BE2C (cell line): ENCODE measurements at regions not wholly inside any gene's neighbourhood (a gene's known extent, or its start where the extent isn't known, plus 50 kb on each side); places are given as distances from the start of the nearest gene placed in this dataset.
"Not testable (repeated sequence)": the region's sequence is repeated elsewhere in the genome, so short reads cannot be mapped to it uniquely, and the experiment has no call there.

ENCODE experiments used
- DNase-seq: peaks from one replicate; pipeline ENCODE4 v3.0.0-alpha.2; 2020
- H3K27me3 ChIP-seq: fragments of 250-450 bp; sonication (Bioruptor Pico); 2 replicates; pipeline ENCODE4 v1.5.1; 2020; ENCODE audit warnings: mild to moderate bottlenecking
- H3K36me3 ChIP-seq: fragments of 250-450 bp; sonication (Bioruptor Pico); 2 replicates; pipeline ENCODE4 v1.5.1; 2020; ENCODE audit warnings: mild to moderate bottlenecking
- H3K4me1 ChIP-seq: fragments of 250-450 bp; sonication (Bioruptor Pico); 2 replicates; pipeline ENCODE4 v1.5.1; 2020
- H3K4me3 ChIP-seq: 2 replicates; pipeline ENCODE4 v1.5.1; 2011; ENCODE audit warnings: low read depth, low read length
- H3K9me3 ChIP-seq: fragments of 250-450 bp; sonication (Bioruptor Pico); 2 replicates; pipeline ENCODE4 v1.5.1; 2020

DNA sequence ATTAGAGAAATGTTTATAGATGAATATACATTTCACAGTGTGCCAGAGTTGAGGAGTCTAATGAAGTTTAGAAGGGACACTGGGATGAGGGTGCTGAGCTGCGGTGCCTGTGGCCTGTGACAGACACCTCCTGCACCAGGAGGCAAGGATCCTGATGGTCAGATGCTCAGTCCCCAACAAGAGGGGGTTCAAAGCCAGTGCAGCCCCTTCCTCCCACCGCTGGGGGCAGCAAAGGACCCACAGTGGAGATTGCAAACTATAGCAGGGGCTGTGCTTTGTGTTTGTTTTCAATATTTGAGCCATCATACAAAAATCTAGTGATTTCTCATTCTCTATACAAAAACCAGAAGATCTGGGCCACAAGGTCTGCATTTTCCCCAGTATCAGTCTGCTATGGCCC lies 170.5 kb upstream of the PLGLB2 start:
- not testable (repeated sequence) for H3K9me3 ChIP-seq, H3K4me3 ChIP-seq, H3K27me3 ChIP-seq, H3K4me1 ChIP-seq, DNase-seq, H3K36me3 ChIP-seq

GRCh38 chr2:87582152-87582551 lies 165.7 kb upstream of the PLGLB2 start:
- not testable (repeated sequence) for H3K4me3 ChIP-seq, H3K36me3 ChIP-seq, H3K27me3 ChIP-seq, H3K9me3 ChIP-seq, H3K4me1 ChIP-seq, DNase-seq

- not testable (repeated sequence) for DNase-seq, H3K9me3 ChIP-seq, H3K36me3 ChIP-seq, H3K27me3 ChIP-seq, H3K4me1 ChIP-seq, H3K4me3 ChIP-seq
These were observed 165.3 kb upstream of the PLGLB2 start for GRCh38 chr2:87582579-87582978.

DNA sequence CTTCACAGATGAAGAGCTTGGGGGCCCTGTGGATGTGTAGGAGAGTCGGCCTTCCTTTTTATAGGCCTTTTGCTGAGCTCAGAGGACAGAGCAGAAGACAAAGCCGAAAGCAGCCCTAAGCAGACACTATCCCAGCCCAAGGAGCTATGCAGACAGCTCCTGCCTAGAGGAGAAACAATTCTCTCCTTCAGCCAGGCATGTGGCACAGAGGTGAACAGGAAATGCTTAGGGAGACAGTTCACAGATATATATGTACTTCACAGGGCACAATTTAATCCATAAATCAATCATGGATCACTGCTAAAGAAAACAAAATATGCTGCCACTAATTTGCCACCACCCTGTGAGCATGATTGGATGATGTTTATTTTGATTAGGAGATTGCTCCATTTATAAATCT lies 164.5 kb upstream of the PLGLB2 start:
- not testable (repeated sequence) for H3K36me3 ChIP-seq, DNase-seq, H3K9me3 ChIP-seq, H3K27me3 ChIP-seq, H3K4me3 ChIP-seq, H3K4me1 ChIP-seq

DNA sequence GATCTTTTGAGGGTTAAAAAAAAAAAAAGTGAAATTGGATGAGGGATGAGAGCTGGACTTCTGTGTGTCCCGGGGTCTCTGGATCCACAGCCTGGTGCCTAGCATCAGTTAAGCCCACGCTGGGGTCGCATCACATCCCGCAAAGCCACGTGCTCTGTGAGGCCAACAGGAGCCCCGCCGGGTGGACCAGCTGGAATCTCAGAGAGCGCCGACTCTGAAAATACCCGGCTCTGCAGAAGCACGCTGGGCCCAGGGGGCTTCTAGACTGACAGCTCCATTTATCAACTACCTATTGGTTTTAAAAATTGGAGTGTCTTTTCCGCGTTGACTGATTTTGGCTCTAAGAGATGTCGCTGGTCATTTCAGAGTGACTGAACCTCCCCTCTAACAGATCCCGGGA lies 164.1 kb upstream of the PLGLB2 start:
- not testable (repeated sequence) for H3K27me3 ChIP-seq, H3K36me3 ChIP-seq, H3K4me1 ChIP-seq, H3K4me3 ChIP-seq, H3K9me3 ChIP-seq
- peak; percentile 8 for DNase-seq

DNA sequence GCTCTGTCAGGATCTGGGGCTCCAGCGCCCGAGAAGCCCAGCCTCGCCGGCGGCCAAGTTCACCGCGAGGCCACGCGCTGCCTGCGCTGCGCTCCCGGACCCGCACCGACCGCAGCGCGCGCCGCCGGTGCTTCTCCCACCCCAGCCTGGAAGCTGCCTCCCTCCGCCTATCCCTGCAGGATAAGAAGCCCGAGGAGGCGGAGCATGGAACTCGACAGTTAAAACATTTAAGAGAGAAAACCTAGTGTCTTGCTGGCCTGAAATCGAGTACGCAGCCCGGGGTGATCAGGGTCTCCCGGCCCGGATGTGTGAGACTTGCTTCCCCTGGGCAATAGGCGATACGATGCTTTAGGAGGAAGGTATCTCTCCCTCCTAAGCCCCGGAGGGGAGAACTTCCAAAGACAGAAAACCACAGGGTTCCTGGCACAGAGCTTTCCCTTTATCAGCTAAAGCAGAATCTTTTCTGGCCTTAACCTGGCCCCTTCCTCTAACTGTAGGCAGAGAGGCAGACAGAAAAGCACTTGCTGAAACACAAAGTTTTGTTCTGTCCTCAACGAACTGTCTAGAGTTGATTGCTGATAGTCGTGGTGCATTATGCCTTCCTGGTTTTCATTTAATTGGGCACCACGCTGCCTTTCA lies 163.5 kb upstream of the PLGLB2 start:
- peak; percentile 46 for DNase-seq
- not testable (repeated sequence) for H3K36me3 ChIP-seq, H3K4me3 ChIP-seq, H3K9me3 ChIP-seq, H3K27me3 ChIP-seq, H3K4me1 ChIP-seq

DNA sequence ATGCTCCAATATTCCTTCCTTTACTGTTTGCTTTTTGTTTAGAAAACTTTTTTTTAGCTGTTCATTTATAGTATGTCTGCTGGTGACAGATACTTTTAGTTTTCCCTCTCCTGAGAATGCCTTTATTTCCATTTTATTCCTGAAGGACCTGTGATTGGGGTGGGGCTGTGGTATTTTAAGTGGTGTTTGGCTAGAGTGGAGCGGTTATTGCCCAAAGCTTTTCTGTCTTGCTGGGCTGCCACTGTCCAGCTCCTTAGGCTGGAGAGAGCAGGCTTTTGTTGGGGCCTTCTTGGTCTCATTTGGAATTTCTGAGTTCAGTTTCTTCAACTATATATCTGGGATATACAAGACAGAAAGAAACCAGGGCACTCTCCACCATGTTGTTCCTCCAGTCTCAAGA lies 160.0 kb upstream of the PLGLB2 start:
- not testable (repeated sequence) for H3K4me1 ChIP-seq, H3K4me3 ChIP-seq, H3K27me3 ChIP-seq, H3K9me3 ChIP-seq, H3K36me3 ChIP-seq, DNase-seq

- not testable (repeated sequence) for H3K27me3 ChIP-seq, H3K4me3 ChIP-seq, H3K4me1 ChIP-seq, H3K9me3 ChIP-seq, H3K36me3 ChIP-seq, DNase-seq
These were observed 154.9 kb upstream of the PLGLB2 start for GRCh38 chr2:87592974-87593373.

DNA sequence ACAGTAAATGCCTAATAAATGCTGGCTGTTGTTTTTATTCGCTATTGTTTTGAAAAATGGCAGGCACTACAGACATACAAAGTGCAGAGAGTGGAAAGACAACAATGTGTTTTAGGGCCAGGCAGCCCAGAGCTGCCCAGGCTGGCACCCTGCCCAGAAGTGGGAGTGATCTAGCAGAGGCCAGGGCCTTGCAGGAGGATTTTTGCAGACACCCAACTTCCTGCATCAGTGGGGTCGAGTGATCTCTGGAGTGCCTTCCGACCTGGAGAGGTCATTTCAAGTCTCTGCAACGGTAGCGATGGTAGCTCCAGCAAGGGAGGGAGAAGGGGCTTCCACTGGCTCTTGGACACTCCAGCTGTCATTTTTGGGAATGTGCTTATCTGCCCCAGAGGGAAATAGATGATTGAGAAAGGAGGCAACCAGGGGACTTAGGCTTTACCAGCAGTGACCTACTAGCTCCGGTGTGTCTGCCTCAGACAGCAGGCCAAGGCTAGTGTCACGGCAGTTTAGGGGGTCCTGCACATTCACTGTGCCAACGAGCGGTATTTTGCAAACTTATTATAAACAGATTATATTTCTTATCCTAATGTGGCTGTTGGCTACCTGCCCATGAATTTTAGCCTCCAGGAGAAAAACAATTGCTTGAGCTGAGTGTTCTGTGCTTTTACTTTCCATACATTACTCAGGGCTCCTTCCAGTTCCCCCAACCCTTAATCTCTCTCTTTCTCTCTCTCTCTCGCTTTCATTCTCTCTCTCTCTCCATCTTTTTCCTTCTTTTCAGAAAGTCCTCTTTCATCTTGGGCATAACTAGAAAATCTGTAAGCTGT lies 153.9 kb upstream of the PLGLB2 start:
- DNase-seq, result peak; percentile 86
- not testable (repeated sequence) for H3K27me3 ChIP-seq, H3K9me3 ChIP-seq, H3K4me1 ChIP-seq, H3K36me3 ChIP-seq, H3K4me3 ChIP-seq

GRCh38 chr2:87594611-87594992 lies 153.3 kb upstream of the PLGLB2 start:
- H3K4me1 ChIP-seq, H3K4me3 ChIP-seq, H3K9me3 ChIP-seq, H3K36me3 ChIP-seq, H3K27me3 ChIP-seq: not testable (repeated sequence)
- peak; percentile 13 for DNase-seq

- H3K27me3 ChIP-seq, H3K9me3 ChIP-seq, H3K36me3 ChIP-seq, DNase-seq, H3K4me1 ChIP-seq, H3K4me3 ChIP-seq: not testable (repeated sequence)
These were observed 152.9 kb upstream of the PLGLB2 start for GRCh38 chr2:87595017-87595416.

GRCh38 chr2:87600961-87601360 lies 146.9 kb upstream of the PLGLB2 start:
- not testable (repeated sequence) for H3K4me3 ChIP-seq, H3K36me3 ChIP-seq, DNase-seq, H3K27me3 ChIP-seq, H3K9me3 ChIP-seq, H3K4me1 ChIP-seq

DNA sequence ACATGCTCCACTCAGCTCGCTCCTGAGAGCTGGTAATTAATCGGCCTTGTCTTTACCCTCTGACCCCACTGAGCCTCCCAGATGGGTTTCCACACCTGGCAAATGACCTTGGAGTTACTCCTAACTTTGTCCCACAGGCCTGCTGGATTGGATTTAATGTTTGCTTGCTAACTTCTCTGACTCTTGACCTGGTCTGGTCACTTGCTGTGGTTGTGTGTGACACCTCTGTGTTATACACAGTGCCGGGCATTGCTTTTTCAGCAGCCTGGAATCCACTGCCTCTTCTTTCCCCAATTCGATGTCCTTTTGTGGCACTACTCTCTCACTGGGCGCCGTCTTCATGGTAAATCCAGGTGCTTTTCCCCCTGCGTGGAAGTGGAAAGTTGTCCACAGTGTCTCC lies 145.8 kb upstream of the PLGLB2 start:
- H3K4me1 ChIP-seq, result not testable (repeated sequence)

GRCh38 chr2:87602728-87603127 lies 145.2 kb upstream of the PLGLB2 start:
- not testable (repeated sequence) for H3K36me3 ChIP-seq, H3K9me3 ChIP-seq, H3K27me3 ChIP-seq, H3K4me1 ChIP-seq, H3K4me3 ChIP-seq, DNase-seq

More for the DNA sequence above, 145.8 kb upstream of the PLGLB2 start:
- not testable (repeated sequence) for H3K9me3 ChIP-seq, H3K4me3 ChIP-seq, H3K36me3 ChIP-seq, H3K27me3 ChIP-seq, DNase-seq

DNA sequence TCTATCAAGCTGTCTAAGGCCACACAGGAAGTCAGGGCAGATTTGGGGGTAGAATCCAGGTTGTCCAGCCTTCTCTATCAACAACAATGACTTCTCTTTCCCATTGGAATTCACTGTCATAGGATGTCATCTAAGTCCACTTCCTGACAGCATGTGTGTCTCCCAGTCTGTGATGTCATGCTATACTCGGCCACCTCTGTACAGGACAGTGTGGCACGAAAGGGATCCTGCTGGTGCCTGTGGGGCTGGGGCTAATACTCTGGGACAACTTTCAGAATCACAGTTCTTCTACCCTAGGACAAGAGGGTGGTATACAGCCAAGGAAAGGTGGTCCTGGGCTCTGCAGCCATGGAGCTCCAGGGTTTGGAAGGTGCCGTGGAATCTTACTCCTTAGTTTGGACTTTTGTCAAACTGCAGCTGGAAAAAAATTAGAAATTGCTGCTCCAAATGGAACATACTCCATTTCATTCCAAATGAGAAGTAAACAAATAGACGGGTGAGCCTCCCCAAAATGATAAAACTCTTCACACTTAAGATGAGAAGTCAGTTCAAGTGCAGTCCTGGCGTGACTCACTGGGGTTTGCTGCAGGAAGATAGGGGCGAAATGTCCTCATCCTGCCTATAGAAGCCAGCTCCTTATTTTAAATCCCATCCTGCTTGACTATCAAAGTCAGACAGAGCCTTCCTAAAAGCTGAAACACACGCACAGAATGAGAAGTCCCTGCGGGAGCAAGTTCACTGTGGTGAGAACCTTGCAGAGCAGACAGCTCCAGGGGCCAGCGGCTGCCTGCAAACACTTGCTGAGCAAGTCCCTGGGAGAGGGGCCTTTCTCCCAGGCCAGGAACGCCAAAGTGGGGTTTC lies 144.2 kb upstream of the PLGLB2 start:
- not testable (repeated sequence) for H3K9me3 ChIP-seq, H3K4me3 ChIP-seq, H3K4me1 ChIP-seq, H3K36me3 ChIP-seq, H3K27me3 ChIP-seq
- peak; percentile 15 for DNase-seq

GRCh38 chr2:87604279-87604818 lies 143.5 kb upstream of the PLGLB2 start:
- H3K36me3 ChIP-seq, H3K27me3 ChIP-seq, H3K4me1 ChIP-seq, H3K4me3 ChIP-seq, H3K9me3 ChIP-seq: not testable (repeated sequence)
- DNase-seq, result peak; percentile 58
